Neural progenitor cell (in vitro differentiated cells): ENCODE measurements at regions not wholly inside any gene's neighbourhood (a gene's known extent, or its start where the extent isn't known, plus 50 kb on each side); places are given as distances from the start of the nearest gene placed in this dataset.

ENCODE experiments used
- DNase-seq: peaks from one replicate; pipeline ENCODE4 v3.0.0-alpha.2; 2016; ENCODE audit warnings: low spot score
- H2AFZ ChIP-seq: fragments of 200-600 bp; sonication (generic); replicated peaks from 2 replicates; pipeline ENCODE4 v1.6.1; 2016; ENCODE audit warnings: antibody characterized with exemption
- H3F3A ChIP-seq: fragments of 200-600 bp; sonication (generic); 2 replicates; pipeline ENCODE4 v1.6.1; 2016; ENCODE audit warnings: antibody characterized with exemption, low read depth
- H3K27ac ChIP-seq: fragments of 200-600 bp; sonication (generic); 2 replicates; pipeline ENCODE4 v1.5.1; 2016; ENCODE audit warnings: mild to moderate bottlenecking
- H3K27me3 ChIP-seq: fragments of 200-600 bp; sonication (generic); 2 replicates; pipeline ENCODE4 v1.6.1; 2016; ENCODE audit warnings: mild to moderate bottlenecking, moderate library complexity
- H3K36me3 ChIP-seq: fragments of 200-600 bp; sonication (generic); 2 replicates; pipeline ENCODE4 v1.5.1; 2016
- H3K4me1 ChIP-seq: fragments of 200-600 bp; sonication (generic); 2 replicates; pipeline ENCODE4 v1.6.1; 2016; ENCODE audit warnings: mixed run types
- H3K4me2 ChIP-seq: fragments of 200-600 bp; sonication (generic); 2 replicates; pipeline ENCODE4 v1.6.1; 2016
- H3K4me3 ChIP-seq: fragments of 200-600 bp; sonication (generic); 2 replicates; pipeline ENCODE4 v1.5.1; 2016
- H3K79me2 ChIP-seq: fragments of 200-600 bp; sonication (generic); 2 replicates; pipeline ENCODE4 v1.6.1; 2016; ENCODE audit warnings: low read depth
- H3K9ac ChIP-seq: fragments of 200-600 bp; sonication (generic); 2 replicates; pipeline ENCODE4 v1.6.1; 2016
- H3K9me3 ChIP-seq: fragments of 200-600 bp; sonication (generic); 2 replicates; pipeline ENCODE4 v1.5.1; 2016; ENCODE audit warnings: low read depth
- H4K20me1 ChIP-seq: fragments of 200-600 bp; sonication (generic); 2 replicates; pipeline ENCODE4 v1.6.1; 2016; ENCODE audit warnings: low read depth
- H3K27ac Mint-ChIP-seq: 3 replicates; pipeline ENCODE4 v1.8.0; 2021; ENCODE audit warnings: mixed read lengths
- H3K27me3 Mint-ChIP-seq: 2 replicates; pipeline ENCODE4 v1.8.0; 2022; ENCODE audit warnings: low read depth, mild to moderate bottlenecking, inconsistent platforms, moderate library complexity, mixed read lengths; ENCODE audit not compliant: insufficient read depth
- H3K36me3 Mint-ChIP-seq: 3 replicates; pipeline ENCODE4 v1.8.0; 2021; ENCODE audit warnings: mixed read lengths
- H3K4me1 Mint-ChIP-seq: 3 replicates; pipeline ENCODE4 v1.8.0; 2021; ENCODE audit warnings: mixed read lengths
- H3K4me3 Mint-ChIP-seq: 3 replicates; pipeline ENCODE4 v1.8.0; 2021; ENCODE audit warnings: mild to moderate bottlenecking, moderate library complexity, mixed read lengths
- H3K9me3 Mint-ChIP-seq: 3 replicates; pipeline ENCODE4 v1.8.0; 2020; ENCODE audit warnings: mixed read lengths
- CTCF ChIP-seq: fragments of 200-600 bp; sonication (generic); IDR thresholded peaks from 2 replicates; pipeline ENCODE4 v1.5.1; 2017; ENCODE audit warnings: antibody characterized with exemption, mild to moderate bottlenecking
- EZH2 ChIP-seq: fragments of 200-600 bp; sonication (generic); IDR thresholded peaks from 2 replicates; pipeline ENCODE4 v1.6.1; 2017; ENCODE audit warnings: antibody characterized with exemption, mild to moderate bottlenecking, moderate library complexity
- EZH2phosphoT487 ChIP-seq: fragments of 200-600 bp; sonication (generic); IDR thresholded peaks from 2 replicates; pipeline ENCODE4 v1.6.1; 2017; ENCODE audit warnings: antibody characterized with exemption

DNA sequence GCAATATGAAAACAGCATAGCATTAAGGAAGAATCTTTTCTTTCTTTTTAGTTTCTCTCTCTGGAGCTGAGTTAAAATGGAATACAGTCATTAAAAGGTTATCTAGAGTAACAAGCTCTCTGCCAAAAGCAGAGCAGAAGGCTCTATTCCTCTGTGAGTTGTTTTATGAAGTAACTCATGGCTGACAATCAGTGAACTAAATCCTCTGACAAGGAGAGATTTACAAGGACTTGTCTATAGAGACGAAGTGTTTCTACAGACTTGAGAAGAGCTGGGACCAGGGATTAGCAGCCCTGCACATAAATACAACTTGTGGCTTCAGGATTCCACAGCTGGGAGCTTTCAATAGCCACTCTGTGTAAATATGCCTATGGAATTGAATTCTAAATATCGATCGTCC is 192.5 kb upstream of the RAG2 start:
- Mint-ChIP-seq H3K36me3 (no peaks in the 10 kb centered on the region), H3K27me3 (no peaks in the 10 kb centered on the region), H3K9me3 (no peaks in the 10 kb centered on the region), H3K4me3 (no peak overlapping the region), H3K27ac (no peak overlapping the region), H3K4me1 (peaks cover 3% of the 10 kb centered on the region)
- Histone ChIP-seq H3K27ac (no peak overlapping the region), H3F3A (no peaks in the 10 kb centered on the region), H3K4me1 (peaks cover 4% of the 10 kb centered on the region), H3K9me3 (no peaks in the 10 kb centered on the region), H3K27me3 (no peaks in the 10 kb centered on the region), H3K79me2 (no peaks in the 10 kb centered on the region), H3K36me3 (no peaks in the 10 kb centered on the region), H3K9ac (no peak overlapping the region), H2AFZ (no peak overlapping the region), H3K4me3 (no peak overlapping the region), H3K4me2 (no peak overlapping the region), H4K20me1 (no peaks in the 10 kb centered on the region)
- no peak for TF ChIP-seq EZH2
- no peak for TF ChIP-seq EZH2phosphoT487
- peak; percentile 24 for DNase-seq

- H2AFZ ChIP-seq = no peak overlapping the region
- no peaks in the 10 kb centered on the region for H3K79me2 ChIP-seq
- H3K36me3 ChIP-seq = no peaks in the 10 kb centered on the region
- H4K20me1 ChIP-seq = no peaks in the 10 kb centered on the region
- no peak overlapping the region for H3K9ac ChIP-seq
- Mint-ChIP-seq H3K36me3 (no peaks in the 10 kb centered on the region), H3K27me3 (peaks cover 3% of the 10 kb centered on the region), H3K9me3 (no peaks in the 10 kb centered on the region), H3K27ac (no peak overlapping the region), H3K4me3 (no peak overlapping the region), H3K4me1 (no peaks in the 10 kb centered on the region)
- TF ChIP-seq EZH2phosphoT487 (no peak), CTCF (no peak), EZH2 (no peak)
- no peak overlapping the region for H3K4me3 ChIP-seq
- H3K9me3 ChIP-seq = no peaks in the 10 kb centered on the region
- H3K27me3 ChIP-seq = no peaks in the 10 kb centered on the region
- H3K27ac ChIP-seq = no peak overlapping the region
- no peak overlapping the region for H3K4me2 ChIP-seq
- DNase-seq = no peak
- H3K4me1 ChIP-seq = no peaks in the 10 kb centered on the region
- H3F3A ChIP-seq = no peaks in the 10 kb centered on the region
Observed at GRCh38 chr11:36783808-36784207, 185.8 kb upstream of the RAG2 start.

- H3K36me3 Mint-ChIP-seq = no peaks in the 10 kb centered on the region
- H3K27ac Mint-ChIP-seq = no peak overlapping the region
- H3K9me3 ChIP-seq = no peaks in the 10 kb centered on the region
- peaks cover 5% of the 10 kb centered on the region for H3K27me3 Mint-ChIP-seq
- no peak overlapping the region for H3K27ac ChIP-seq
- TF ChIP-seq EZH2 (no peak), EZH2phosphoT487 (no peak), CTCF (no peak)
- no peak for DNase-seq
- H3K4me1 ChIP-seq = peaks cover 3% of the 10 kb centered on the region
- no peaks in the 10 kb centered on the region for H3F3A ChIP-seq
- no peak overlapping the region for H2AFZ ChIP-seq
- no peaks in the 10 kb centered on the region for H4K20me1 ChIP-seq
- no peaks in the 10 kb centered on the region for H3K4me1 Mint-ChIP-seq
- no peak overlapping the region for H3K4me3 Mint-ChIP-seq
- H3K36me3 ChIP-seq = no peaks in the 10 kb centered on the region
- H3K4me2 ChIP-seq = no peak overlapping the region
- H3K27me3 ChIP-seq = no peaks in the 10 kb centered on the region
- H3K4me3 ChIP-seq = no peak overlapping the region
- no peaks in the 10 kb centered on the region for H3K79me2 ChIP-seq
- H3K9me3 Mint-ChIP-seq = no peaks in the 10 kb centered on the region
- H3K9ac ChIP-seq = no peak overlapping the region
Observed at GRCh38 chr11:36779791-36780190, 181.8 kb upstream of the RAG2 start.

- H3K27me3 Mint-ChIP-seq = peaks cover 3% of the 10 kb centered on the region
- peaks cover 3% of the 10 kb centered on the region for H3K4me1 ChIP-seq
- TF ChIP-seq EZH2phosphoT487 (no peak), EZH2 (no peak), CTCF (no peak)
- no peak overlapping the region for H3K27ac Mint-ChIP-seq
- DNase-seq = no peak
- no peaks in the 10 kb centered on the region for H3K27me3 ChIP-seq
- no peaks in the 10 kb centered on the region for H3K79me2 ChIP-seq
- H3K9ac ChIP-seq = no peak overlapping the region
- H3K4me3 ChIP-seq = no peak overlapping the region
- no peaks in the 10 kb centered on the region for H3K4me1 Mint-ChIP-seq
- H3K4me2 ChIP-seq = no peak overlapping the region
- no peaks in the 10 kb centered on the region for H3F3A ChIP-seq
- no peaks in the 10 kb centered on the region for H4K20me1 ChIP-seq
- no peak overlapping the region for H3K4me3 Mint-ChIP-seq
- H3K36me3 Mint-ChIP-seq = no peaks in the 10 kb centered on the region
- H3K27ac ChIP-seq = no peak overlapping the region
- no peaks in the 10 kb centered on the region for H3K36me3 ChIP-seq
- H3K9me3 ChIP-seq = no peaks in the 10 kb centered on the region
- no peaks in the 10 kb centered on the region for H3K9me3 Mint-ChIP-seq
- H2AFZ ChIP-seq = no peak overlapping the region
Observed at GRCh38 chr11:36777311-36777710, 179.3 kb upstream of the RAG2 start.
